ENCODE measurements at regions not wholly inside any gene's neighbourhood (a gene's known extent, or its start where the extent isn't known, plus 50 kb on each side); places are given as distances from the start of the nearest gene placed in this dataset.
"Not testable (repeated sequence)": the region's sequence is repeated elsewhere in the genome, so short reads cannot be mapped to it uniquely, and the experiment has no call there.

GRCh38 chr2:19654310-19655090 lies 247.3 kb downstream of the TTC32 start:
- no peak for DNase-seq (ENCODE audit: low read depth, low spot score)

- DNase-seq (ENCODE audit: low read depth, low spot score) = no peak
These were observed 248.3 kb downstream of the TTC32 start for GRCh38 chr2:19653509-19653908.

- DNase-seq (ENCODE audit: low read depth, low spot score) = no peak
These were observed 249.0 kb downstream of the TTC32 start for GRCh38 chr2:19652811-19653210.

GRCh38 chr2:19651466-19651865 lies 250.3 kb downstream of the TTC32 start:
- DNase-seq (ENCODE audit: low read depth, low spot score) = no peak

- DNase-seq (ENCODE audit: low read depth, low spot score) = no peak
These were observed 251.9 kb downstream of the TTC32 start for GRCh38 chr2:19649785-19650380.

- no peak for DNase-seq (ENCODE audit: low read depth, low spot score)
These were observed 252.6 kb downstream of the TTC32 start for GRCh38 chr2:19649142-19649541.

- no peak for DNase-seq (ENCODE audit: low read depth, low spot score)
These were observed 253.2 kb downstream of the TTC32 start for GRCh38 chr2:19648583-19648982.

- no peak for DNase-seq (ENCODE audit: low read depth, low spot score)
These were observed 254.8 kb downstream of the TTC32 start for GRCh38 chr2:19646987-19647386.

GRCh38 chr2:19644763-19645162 lies 257.0 kb downstream of the TTC32 start:
- no peak for DNase-seq (ENCODE audit: low read depth, low spot score)

GRCh38 chr2:19643117-19643518 lies 258.7 kb downstream of the TTC32 start:
- DNase-seq (ENCODE audit: low read depth, low spot score) = no peak

GRCh38 chr2:19642501-19642900 lies 259.3 kb downstream of the TTC32 start:
- no peak for DNase-seq (ENCODE audit: low read depth, low spot score)

- DNase-seq (ENCODE audit: low read depth, low spot score) = no peak
These were observed 265.8 kb downstream of the TTC32 start for GRCh38 chr2:19635951-19636510.

GRCh38 chr2:19632403-19632991 lies 269.3 kb downstream of the TTC32 start:
- no peak for DNase-seq (ENCODE audit: low read depth, low spot score)

- DNase-seq (ENCODE audit: low read depth, low spot score) = no peak
These were observed 269.9 kb downstream of the TTC32 start for GRCh38 chr2:19631871-19632270.

GRCh38 chr2:19630921-19631320 lies 270.9 kb downstream of the TTC32 start:
- no peak for DNase-seq (ENCODE audit: low read depth, low spot score)

- DNase-seq (ENCODE audit: low read depth, low spot score) = no peak
These were observed 268.9 kb upstream of the OSR1 start for GRCh38 chr2:19627359-19627758.

GRCh38 chr2:19623488-19623887 lies 265.1 kb upstream of the OSR1 start:
- DNase-seq (ENCODE audit: low read depth, low spot score) = no peak

GRCh38 chr2:19617257-19617848 lies 258.9 kb upstream of the OSR1 start:
- no peak for DNase-seq (ENCODE audit: low read depth, low spot score)

- DNase-seq (ENCODE audit: low read depth, low spot score) = not testable (repeated sequence)
These were observed 257.0 kb upstream of the OSR1 start for GRCh38 chr2:19615402-19615801.

- no peak for DNase-seq (ENCODE audit: low read depth, low spot score)
These were observed 255.6 kb upstream of the OSR1 start for GRCh38 chr2:19614066-19614465.

- DNase-seq (ENCODE audit: low read depth, low spot score) = no peak
These were observed 253.3 kb upstream of the OSR1 start for GRCh38 chr2:19611491-19612332.
